Endodermal cell (in vitro differentiated cells): ENCODE measurements at regions not wholly inside any gene's neighbourhood (a gene's known extent, or its start where the extent isn't known, plus 50 kb on each side); places are given as distances from the start of the nearest gene placed in this dataset.

Source experiments
- DNase-seq: peaks from one replicate; pipeline ENCODE4 v3.0.0-alpha.2; 2017
- H3K27ac ChIP-seq: 2 replicates; pipeline ENCODE4 v1.5.1; 2013; ENCODE audit warnings: mild to moderate bottlenecking, low read depth, low read length, moderate library complexity
- H3K27me3 ChIP-seq: 2 replicates; pipeline ENCODE4 v1.6.1; 2013; ENCODE audit warnings: mild to moderate bottlenecking, low read length, moderate library complexity; ENCODE audit not compliant: insufficient read depth, control insufficient read depth, poor library complexity, severe bottlenecking
- H3K36me3 ChIP-seq: 2 replicates; pipeline ENCODE4 v1.7.0; 2013; ENCODE audit warnings: mild to moderate bottlenecking, low read length, moderate library complexity; ENCODE audit not compliant: control insufficient read depth, insufficient read depth
- H3K4me1 ChIP-seq: one replicate; pipeline ENCODE4 v1.7.0; 2013; ENCODE audit warnings: low read length; ENCODE audit not compliant: control insufficient read depth, insufficient read depth
- H3K4me3 ChIP-seq: 2 replicates; pipeline ENCODE4 v1.5.1; 2013; ENCODE audit warnings: mild to moderate bottlenecking, low read length, moderate library complexity
- H3K9ac ChIP-seq: 2 replicates; pipeline ENCODE4 v1.6.1; 2013; ENCODE audit warnings: mild to moderate bottlenecking, low read length, moderate library complexity; ENCODE audit not compliant: poor library complexity, severe bottlenecking; ENCODE audit errors: extremely low read depth
- H3K9me3 ChIP-seq: 2 replicates; pipeline ENCODE4 v1.6.1; 2013; ENCODE audit warnings: mild to moderate bottlenecking, low read length, moderate library complexity; ENCODE audit not compliant: control insufficient read depth
- H3K27ac Mint-ChIP-seq: 2 replicates; pipeline ENCODE4 v1.8.0; 2020; ENCODE audit warnings: mixed read lengths
- H3K27me3 Mint-ChIP-seq: 2 replicates; pipeline ENCODE4 v1.8.0; 2021; ENCODE audit warnings: mild to moderate bottlenecking, mixed read lengths; ENCODE audit not compliant: insufficient read depth
- H3K36me3 Mint-ChIP-seq: 2 replicates; pipeline ENCODE4 v1.8.0; 2020; ENCODE audit warnings: low read depth, mixed read lengths
- H3K4me1 Mint-ChIP-seq: 2 replicates; pipeline ENCODE4 v1.8.0; 2020; ENCODE audit warnings: mixed read lengths
- H3K4me3 Mint-ChIP-seq: 2 replicates; pipeline ENCODE4 v1.8.0; 2020; ENCODE audit warnings: mild to moderate bottlenecking, moderate library complexity, mixed read lengths
- H3K9me3 Mint-ChIP-seq: 2 replicates; pipeline ENCODE4 v1.8.0; 2020; ENCODE audit warnings: mild to moderate bottlenecking, mixed read lengths
- WGBS, 2 experiments: methylation state at CpG; one replicate each; pipeline versions ENCODE4 v1.1.5 to v1.1.7; 2013; ENCODE audit warnings: missing lambda C conversion rate in 2 of 2, mixed read lengths in 1 of 2; ENCODE audit not compliant: insufficient coverage in 1 of 2, insufficient read length in 1 of 2; 5-methylcytosine and 5-hydroxymethylcytosine counted together
- TF ChIP-seq, protein P1 (sequence below): fragments of 200-600 bp; sonication (generic); conservative IDR thresholded peaks from 2 replicates; pipeline ENCODE4 v1.5.0; 2021; ENCODE audit warnings: antibody characterized with exemption, mild to moderate bottlenecking

DNA sequence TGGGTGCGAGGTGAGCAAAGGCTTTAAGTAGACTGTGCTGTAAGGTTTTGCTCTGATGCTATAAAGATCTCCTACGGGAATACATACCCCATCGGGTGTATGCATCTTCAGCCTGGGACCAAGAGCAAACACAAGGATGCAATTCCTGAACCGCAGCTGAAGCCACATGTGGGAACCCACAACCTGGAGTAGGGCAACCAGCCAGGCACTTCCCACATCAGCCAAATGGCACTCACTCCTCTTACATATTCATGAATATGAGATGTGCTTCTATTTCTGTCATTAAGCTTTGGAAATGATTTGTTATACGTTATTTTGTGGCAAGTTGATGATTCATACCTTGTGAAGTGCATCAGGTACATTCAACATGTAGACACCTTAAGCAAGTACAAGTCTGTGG, 619.2 kb downstream of the C6orf118 start:
- WGBS, 2 experiments, result 90 to 92% methylated on average over 2 to 5 of the region's 5 CpGs
- Histone ChIP-seq H3K36me3 (no peaks in the 10 kb centered on the region), H3K27me3 (peaks cover 23% of the 10 kb centered on the region), H3K4me3 (no peak overlapping the region), H3K4me1 (no peaks in the 10 kb centered on the region), H3K27ac (no peak overlapping the region), H3K9me3 (peaks cover 5% of the 10 kb centered on the region), H3K9ac (no peak overlapping the region)
- no peak overlapping the region for H3K4me3 Mint-ChIP-seq
- TF ChIP-seq, protein P1, sequence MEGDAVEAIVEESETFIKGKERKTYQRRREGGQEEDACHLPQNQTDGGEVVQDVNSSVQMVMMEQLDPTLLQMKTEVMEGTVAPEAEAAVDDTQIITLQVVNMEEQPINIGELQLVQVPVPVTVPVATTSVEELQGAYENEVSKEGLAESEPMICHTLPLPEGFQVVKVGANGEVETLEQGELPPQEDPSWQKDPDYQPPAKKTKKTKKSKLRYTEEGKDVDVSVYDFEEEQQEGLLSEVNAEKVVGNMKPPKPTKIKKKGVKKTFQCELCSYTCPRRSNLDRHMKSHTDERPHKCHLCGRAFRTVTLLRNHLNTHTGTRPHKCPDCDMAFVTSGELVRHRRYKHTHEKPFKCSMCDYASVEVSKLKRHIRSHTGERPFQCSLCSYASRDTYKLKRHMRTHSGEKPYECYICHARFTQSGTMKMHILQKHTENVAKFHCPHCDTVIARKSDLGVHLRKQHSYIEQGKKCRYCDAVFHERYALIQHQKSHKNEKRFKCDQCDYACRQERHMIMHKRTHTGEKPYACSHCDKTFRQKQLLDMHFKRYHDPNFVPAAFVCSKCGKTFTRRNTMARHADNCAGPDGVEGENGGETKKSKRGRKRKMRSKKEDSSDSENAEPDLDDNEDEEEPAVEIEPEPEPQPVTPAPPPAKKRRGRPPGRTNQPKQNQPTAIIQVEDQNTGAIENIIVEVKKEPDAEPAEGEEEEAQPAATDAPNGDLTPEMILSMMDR, result no peak
- H3K9me3 Mint-ChIP-seq, result peaks cover 2% of the 10 kb centered on the region
- no peak overlapping the region for H3K27ac Mint-ChIP-seq
- peaks cover 21% of the 10 kb centered on the region for H3K4me1 Mint-ChIP-seq
- DNase-seq, result no peak
- peaks cover 21% of the 10 kb centered on the region for H3K27me3 Mint-ChIP-seq
- H3K36me3 Mint-ChIP-seq, result no peaks in the 10 kb centered on the region

- WGBS, 2 experiments, result 94 to 100% methylated on average over 3 to 6 of the region's 6 CpGs
- H3K36me3 Mint-ChIP-seq, result no peaks in the 10 kb centered on the region
Observed at GRCh38 chr6:164665328-164665727, 644.1 kb downstream of the C6orf118 start.

GRCh38 chr6:164663634-164664033, 645.8 kb downstream of the C6orf118 start:
- Mint-ChIP-seq H3K27me3 (no peaks in the 10 kb centered on the region), H3K27ac (no peak overlapping the region), H3K4me1 (no peaks in the 10 kb centered on the region), H3K4me3 (no peak overlapping the region), H3K36me3 (no peaks in the 10 kb centered on the region), H3K9me3 (peaks cover 3% of the 10 kb centered on the region)
- H3K27me3 ChIP-seq, result no peaks in the 10 kb centered on the region
- 94% methylated on average over 4 to 5 of the region's 5 CpGs for WGBS, 2 experiments
- H3K4me3 ChIP-seq, result no peak overlapping the region
- no peak for DNase-seq
- no peak overlapping the region for H3K27ac ChIP-seq
- TF ChIP-seq, protein P1, result no peak
- no peak overlapping the region for H3K9ac ChIP-seq
- no peaks in the 10 kb centered on the region for H3K36me3 ChIP-seq
- no peaks in the 10 kb centered on the region for H3K9me3 ChIP-seq
- no peaks in the 10 kb centered on the region for H3K4me1 ChIP-seq

More at GRCh38 chr6:164665328-164665727, 644.1 kb downstream of the C6orf118 start:
- TF ChIP-seq, protein P1, result no peak
- H3K27ac Mint-ChIP-seq, result no peak overlapping the region
- no peak overlapping the region for H3K4me3 Mint-ChIP-seq
- no peaks in the 10 kb centered on the region for H3K4me1 ChIP-seq
- H3K27me3 Mint-ChIP-seq, result no peaks in the 10 kb centered on the region
- H3K4me3 ChIP-seq, result no peak overlapping the region
- no peak overlapping the region for H3K27ac ChIP-seq
- no peaks in the 10 kb centered on the region for H3K36me3 ChIP-seq
- no peaks in the 10 kb centered on the region for H3K27me3 ChIP-seq
- H3K4me1 Mint-ChIP-seq, result no peaks in the 10 kb centered on the region
- H3K9me3 ChIP-seq, result no peaks in the 10 kb centered on the region
- no peak for DNase-seq
- H3K9me3 Mint-ChIP-seq, result peaks cover 3% of the 10 kb centered on the region
- H3K9ac ChIP-seq, result no peak overlapping the region
